RWPE1 (cell line): ENCODE measurements at regions not wholly inside any gene's neighbourhood (a gene's known extent, or its start where the extent isn't known, plus 50 kb on each side); places are given as distances from the start of the nearest gene placed in this dataset.

Experiments used
- CTCF ChIA-PET: fragments of 350-600 bp; sonication (Branson Sonifier 250); formaldehyde crosslinking; extraction: SDS; loops from one replicate; lab custom pipeline; 2021; lab: Yijun Ruan, JAX
- POLR2A ChIA-PET: fragments of 400-600 bp; formaldehyde crosslinking; extraction: SDS; loops from one replicate; lab custom pipeline; 2020; ENCODE audit warnings: antibody characterized with exemption; ENCODE audit not compliant: low non-redundant PET; lab: Yijun Ruan, JAX
- DNase-seq: peaks from one replicate; pipeline ENCODE4 v3.0.0; 2012; ENCODE audit warnings: low spot score
- H3K27ac ChIP-seq: fragments of 450-650 bp; 2 replicates; pipeline ENCODE4 v1.5.1; 2017
- TF ChIP-seq, protein P1 (sequence below): fragments of 450-650 bp; conservative IDR thresholded peaks from 2 replicates; pipeline ENCODE4 v1.5.1; 2017; ENCODE audit warnings: low read depth, mild to moderate bottlenecking

DNA sequence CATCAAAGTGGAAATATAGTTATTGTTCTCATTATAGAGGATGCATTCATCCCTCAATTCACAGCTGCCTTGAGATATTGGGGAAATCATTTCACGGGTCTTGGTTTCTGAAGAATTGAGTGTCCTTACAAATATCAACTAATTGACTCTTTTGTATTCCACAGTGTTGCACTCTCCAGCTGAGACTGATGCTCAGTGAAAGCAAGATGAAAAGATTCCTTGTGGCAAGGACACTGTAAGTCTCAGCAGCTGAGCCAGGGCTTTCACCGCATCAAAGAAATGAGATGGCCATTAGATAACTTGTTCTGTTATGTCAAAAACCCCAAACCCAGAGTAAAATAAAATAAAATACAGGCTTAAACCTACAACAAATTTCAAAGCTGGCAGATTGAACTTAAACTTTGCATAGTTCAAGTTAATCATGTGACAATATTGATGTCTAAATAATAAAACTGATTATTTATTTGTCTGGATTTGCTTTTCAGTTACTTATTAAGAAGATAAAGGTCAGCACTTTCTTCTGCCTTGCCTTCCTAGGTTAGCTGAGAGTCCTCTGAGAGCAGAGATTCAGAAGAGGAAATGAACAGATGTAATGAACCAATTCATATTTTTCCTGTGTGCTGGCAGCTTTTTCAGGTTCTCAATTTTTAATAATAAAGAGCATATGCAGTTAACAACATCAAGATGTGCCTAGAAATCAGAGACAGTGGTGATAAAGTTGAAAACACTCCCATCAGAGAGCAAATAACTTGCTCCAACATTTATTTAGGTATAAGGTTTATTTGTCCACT lies 82.4 kb upstream of the SMLR1 start:
- CTCF ChIA-PET: interaction anchor here (0.6 kb wide), 1 partner anchor 81 kb away, joined by 3 read pairs; no protein-coding TSS in a partner anchor
- POLR2A ChIA-PET: no interaction called here
- no peak for DNase-seq
- TF ChIP-seq, protein P1, sequence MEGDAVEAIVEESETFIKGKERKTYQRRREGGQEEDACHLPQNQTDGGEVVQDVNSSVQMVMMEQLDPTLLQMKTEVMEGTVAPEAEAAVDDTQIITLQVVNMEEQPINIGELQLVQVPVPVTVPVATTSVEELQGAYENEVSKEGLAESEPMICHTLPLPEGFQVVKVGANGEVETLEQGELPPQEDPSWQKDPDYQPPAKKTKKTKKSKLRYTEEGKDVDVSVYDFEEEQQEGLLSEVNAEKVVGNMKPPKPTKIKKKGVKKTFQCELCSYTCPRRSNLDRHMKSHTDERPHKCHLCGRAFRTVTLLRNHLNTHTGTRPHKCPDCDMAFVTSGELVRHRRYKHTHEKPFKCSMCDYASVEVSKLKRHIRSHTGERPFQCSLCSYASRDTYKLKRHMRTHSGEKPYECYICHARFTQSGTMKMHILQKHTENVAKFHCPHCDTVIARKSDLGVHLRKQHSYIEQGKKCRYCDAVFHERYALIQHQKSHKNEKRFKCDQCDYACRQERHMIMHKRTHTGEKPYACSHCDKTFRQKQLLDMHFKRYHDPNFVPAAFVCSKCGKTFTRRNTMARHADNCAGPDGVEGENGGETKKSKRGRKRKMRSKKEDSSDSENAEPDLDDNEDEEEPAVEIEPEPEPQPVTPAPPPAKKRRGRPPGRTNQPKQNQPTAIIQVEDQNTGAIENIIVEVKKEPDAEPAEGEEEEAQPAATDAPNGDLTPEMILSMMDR: no peak
- no peak overlapping the region for H3K27ac ChIP-seq

DNA sequence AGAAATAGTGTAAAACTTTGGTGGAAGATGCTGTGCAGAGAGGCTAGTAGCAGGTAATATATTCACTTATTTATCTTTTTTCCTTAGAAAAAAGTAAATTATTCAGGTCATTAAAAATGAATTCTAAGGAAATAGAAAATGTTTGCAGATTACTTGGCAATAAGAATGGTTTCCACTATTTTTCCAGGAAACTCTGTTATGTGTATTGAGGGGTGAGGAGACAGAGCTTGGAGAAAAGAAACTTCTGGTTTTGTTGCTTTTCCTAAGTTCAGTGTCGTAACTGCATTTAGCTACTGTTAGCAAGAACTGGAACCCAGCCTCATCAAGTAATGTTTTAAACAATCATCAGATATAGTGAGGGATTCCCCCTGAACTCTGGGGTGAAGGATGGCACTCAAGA lies 79.2 kb upstream of the SMLR1 start:
- H3K27ac ChIP-seq: no peak overlapping the region
- TF ChIP-seq, protein P1: no peak
- DNase-seq: no peak
- ChIA-PET POLR2A (no interaction called here), CTCF (interaction anchor here (0.7 kb wide), 1 partner anchor 263 kb away, joined by 3 read pairs; no protein-coding TSS in a partner anchor)

DNA sequence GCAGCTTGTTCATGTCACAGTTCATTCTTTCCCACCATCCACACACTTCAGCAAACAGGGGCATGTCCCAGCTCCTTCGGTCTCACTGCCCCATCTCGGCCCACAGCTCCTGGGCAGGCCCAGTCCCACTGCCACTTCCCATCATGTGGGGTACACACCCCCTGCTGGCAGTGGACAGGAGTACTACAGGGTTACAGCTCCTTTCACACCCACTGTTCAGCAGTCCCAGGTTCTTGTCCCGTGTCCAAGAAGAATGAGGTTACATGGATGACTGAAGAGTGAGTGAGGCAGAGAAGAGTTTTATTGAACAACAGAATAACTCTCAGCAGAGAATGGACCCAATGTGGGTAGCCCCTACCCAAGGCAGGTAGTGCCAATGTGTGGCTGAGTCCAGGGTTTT lies 77.8 kb upstream of the SMLR1 start:
- TF ChIP-seq, protein P1: no peak
- DNase-seq: no peak
- POLR2A ChIA-PET: no interaction called here
- CTCF ChIA-PET: interaction anchor here (0.6 to 0.9 kb wide), 2 partner anchors 23 to 879 kb away, joined by 3 read pairs; partner anchors contain the start of gene MED23
- no peak overlapping the region for H3K27ac ChIP-seq

DNA sequence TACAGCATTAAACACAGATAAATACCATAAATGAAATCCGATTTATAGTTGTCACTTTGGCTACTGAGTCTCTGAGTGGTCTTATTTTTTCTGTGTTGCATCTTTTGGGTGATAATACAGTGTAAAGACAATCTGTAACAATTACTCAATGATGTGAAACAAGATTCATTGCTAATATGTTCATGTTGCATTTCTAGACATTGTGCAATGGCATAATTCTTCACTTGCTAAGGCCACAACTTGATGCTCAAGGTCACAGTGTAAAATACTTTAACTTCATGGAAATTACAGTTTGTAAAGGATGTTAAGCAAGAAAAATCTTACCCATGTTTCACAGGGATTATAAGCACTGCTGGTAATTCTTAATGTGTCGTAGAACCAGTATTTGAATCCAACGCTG lies 74.9 kb upstream of the SMLR1 start:
- CTCF ChIA-PET: no interaction called here
- TF ChIP-seq, protein P1: no peak

DNA sequence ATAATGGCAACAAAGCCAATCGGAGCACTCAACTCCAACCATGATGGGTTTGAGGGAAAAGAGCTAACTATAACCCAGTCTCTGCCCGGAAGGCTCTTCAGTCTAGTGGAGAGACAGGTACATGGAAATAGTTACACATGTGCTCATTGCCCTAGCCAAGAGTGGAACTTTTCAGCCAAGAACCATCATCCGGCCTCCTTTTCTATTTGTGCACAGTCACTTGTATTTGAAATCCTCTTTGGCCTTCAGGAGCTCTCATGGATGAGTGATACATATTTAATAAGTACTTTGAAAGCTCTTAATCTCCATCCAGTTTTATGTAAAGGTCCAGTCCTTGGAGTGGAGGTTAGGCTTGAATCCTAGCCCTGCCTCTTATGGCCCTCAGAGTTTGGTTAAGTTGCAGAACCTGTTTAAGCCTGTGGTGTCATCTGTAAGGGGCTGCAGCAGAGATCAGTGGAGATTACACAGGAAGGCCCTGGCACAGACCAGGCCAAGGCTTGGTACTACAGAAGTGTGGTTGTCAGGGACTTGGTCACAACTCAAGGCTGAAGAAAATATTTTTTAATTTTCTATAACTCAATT lies 72.3 kb upstream of the SMLR1 start:
- ChIA-PET POLR2A (no interaction called here), CTCF (interaction anchor here (0.7 kb wide), 1 partner anchor 531 kb away, joined by 3 read pairs; no protein-coding TSS in a partner anchor)

More for the DNA sequence above, 74.9 kb upstream of the SMLR1 start:
- no peak for DNase-seq
- POLR2A ChIA-PET: no interaction called here
- H3K27ac ChIP-seq: no peak overlapping the region

More for the DNA sequence above, 72.3 kb upstream of the SMLR1 start:
- TF ChIP-seq, protein P1: no peak
- no peak overlapping the region for H3K27ac ChIP-seq
- no peak for DNase-seq
